ENCODE measurements at regions not wholly inside any gene's neighbourhood (a gene's known extent, or its start where the extent isn't known, plus 50 kb on each side); places are given as distances from the start of the nearest gene placed in this dataset.
A peak's percentile ranks its signal among the peaks of the same experiment; 100 is the strongest.

DNA sequence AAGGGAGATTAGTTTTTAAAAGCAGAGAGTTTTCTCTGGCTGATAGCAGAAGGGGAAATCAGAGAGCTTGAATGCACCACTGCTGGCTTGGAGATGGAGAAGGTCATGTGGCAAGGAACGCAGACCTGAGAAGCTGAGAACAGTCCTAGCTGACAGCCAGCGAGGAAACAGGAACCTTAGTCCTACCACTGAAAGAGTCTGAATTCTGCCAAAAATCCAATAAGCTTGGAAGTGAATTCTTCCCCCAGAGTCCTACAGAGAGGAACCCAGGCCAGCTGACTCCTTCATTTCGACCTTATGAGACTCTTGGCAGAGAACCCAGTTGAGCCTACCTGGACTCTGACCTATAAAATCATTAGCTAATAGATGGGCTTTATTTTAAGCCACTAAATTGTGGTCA, 371.9 kb upstream of the TNP1 start:
- no peak overlapping the region for H3K4me3 ChIP-seq (replicated peaks; ENCODE audit: low read depth, low read length)
- TF ChIP-seq, protein P1, sequence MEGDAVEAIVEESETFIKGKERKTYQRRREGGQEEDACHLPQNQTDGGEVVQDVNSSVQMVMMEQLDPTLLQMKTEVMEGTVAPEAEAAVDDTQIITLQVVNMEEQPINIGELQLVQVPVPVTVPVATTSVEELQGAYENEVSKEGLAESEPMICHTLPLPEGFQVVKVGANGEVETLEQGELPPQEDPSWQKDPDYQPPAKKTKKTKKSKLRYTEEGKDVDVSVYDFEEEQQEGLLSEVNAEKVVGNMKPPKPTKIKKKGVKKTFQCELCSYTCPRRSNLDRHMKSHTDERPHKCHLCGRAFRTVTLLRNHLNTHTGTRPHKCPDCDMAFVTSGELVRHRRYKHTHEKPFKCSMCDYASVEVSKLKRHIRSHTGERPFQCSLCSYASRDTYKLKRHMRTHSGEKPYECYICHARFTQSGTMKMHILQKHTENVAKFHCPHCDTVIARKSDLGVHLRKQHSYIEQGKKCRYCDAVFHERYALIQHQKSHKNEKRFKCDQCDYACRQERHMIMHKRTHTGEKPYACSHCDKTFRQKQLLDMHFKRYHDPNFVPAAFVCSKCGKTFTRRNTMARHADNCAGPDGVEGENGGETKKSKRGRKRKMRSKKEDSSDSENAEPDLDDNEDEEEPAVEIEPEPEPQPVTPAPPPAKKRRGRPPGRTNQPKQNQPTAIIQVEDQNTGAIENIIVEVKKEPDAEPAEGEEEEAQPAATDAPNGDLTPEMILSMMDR (IDR thresholded peaks at IDR 0.05; ENCODE audit: low read length, missing control alignments) = no peak
- no peak for DNase-seq (ENCODE audit: low read depth)

DNA sequence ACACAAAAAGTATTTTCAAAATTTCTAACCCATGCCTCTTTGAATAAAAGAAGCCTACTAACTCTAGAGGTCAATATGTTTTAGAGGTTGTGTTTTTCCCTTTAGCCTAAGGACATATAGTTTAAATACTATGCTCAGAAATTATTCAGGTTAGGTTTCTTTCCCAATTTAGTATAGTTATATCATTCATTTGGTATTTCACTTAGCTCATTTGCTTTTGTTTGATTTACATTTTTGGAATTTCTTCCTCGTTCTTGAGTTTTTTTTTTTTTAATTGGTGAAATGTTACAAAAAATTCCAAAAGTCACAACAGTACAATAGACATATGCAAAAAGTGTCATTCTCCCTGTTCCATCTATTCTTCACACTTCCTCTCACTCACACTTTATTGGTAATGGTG, 371.3 kb upstream of the TNP1 start:
- no peak overlapping the region for H3K4me3 ChIP-seq (replicated peaks; ENCODE audit: low read depth, low read length)
- TF ChIP-seq, protein P1 (IDR thresholded peaks at IDR 0.05; ENCODE audit: low read length, missing control alignments) = no peak
- DNase-seq (ENCODE audit: low read depth) = peak; percentile 18

DNA sequence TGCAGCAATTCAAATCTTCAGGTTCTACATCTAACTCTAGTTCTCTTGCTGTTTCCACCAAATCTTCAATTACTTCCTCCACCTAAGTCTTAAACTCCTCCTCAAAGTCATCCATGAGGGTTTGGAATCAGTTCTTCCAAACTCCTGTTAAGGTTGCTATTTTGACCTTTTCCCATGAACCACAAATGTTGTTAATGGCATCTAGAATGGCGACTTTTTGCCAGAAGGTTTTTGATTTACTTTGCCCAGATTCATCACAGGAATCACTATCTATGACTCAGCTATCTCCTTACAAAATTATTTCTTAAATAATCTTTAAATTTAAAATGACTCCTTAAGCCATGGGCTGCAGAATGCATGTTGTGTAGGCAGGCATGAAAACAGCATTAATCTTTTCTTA, 368.9 kb upstream of the TNP1 start:
- no peak for DNase-seq (ENCODE audit: low read depth)
- TF ChIP-seq, protein P1 (IDR thresholded peaks at IDR 0.05; ENCODE audit: low read length, missing control alignments) = no peak
- H3K4me3 ChIP-seq (replicated peaks; ENCODE audit: low read depth, low read length) = no peak overlapping the region

DNA sequence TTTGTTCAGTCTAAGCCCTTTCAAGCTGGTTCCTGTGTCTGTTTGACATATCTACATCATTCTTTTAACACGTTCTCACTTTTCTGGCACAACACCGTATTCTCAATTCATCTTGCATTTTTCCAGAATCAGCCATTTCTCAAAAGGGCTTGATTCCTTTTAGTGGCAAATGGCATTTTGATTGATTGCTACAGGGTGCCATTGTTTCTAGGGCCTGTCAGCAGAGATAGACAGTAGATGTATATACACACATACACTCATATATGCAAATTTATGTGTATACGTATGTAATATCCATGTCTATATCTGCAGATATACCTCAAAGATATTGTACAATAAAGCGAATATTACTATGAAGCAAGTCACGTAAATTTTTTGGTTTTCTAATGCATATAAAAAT, 367.9 kb upstream of the TNP1 start:
- DNase-seq (ENCODE audit: low read depth) = no peak
- TF ChIP-seq, protein P1 (IDR thresholded peaks at IDR 0.05; ENCODE audit: low read length, missing control alignments) = no peak
- H3K4me3 ChIP-seq (replicated peaks; ENCODE audit: low read depth, low read length) = no peak overlapping the region

DNA sequence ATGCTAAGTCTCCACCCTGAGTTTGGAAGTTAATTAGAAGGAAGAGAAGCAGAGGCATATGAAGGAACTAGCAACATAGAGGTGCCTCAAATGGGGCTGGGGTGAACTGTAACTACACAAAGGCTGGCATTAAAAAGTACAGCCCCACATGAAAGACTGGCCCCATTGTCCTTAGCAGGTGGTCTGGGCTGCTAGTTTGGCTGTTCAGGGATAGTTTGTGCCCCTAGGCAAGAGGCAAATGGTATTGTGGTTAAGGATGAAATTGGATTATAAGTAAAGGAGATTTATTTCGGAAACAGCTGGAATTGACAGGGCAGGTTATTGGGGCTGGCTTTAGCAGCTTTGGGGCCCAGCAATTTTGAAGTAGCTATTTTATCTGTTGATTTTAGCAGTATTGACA, 365.7 kb upstream of the TNP1 start:
- TF ChIP-seq, protein P1 (IDR thresholded peaks at IDR 0.05; ENCODE audit: low read length, missing control alignments) = no peak
- H3K4me3 ChIP-seq (replicated peaks; ENCODE audit: low read depth, low read length) = no peak overlapping the region
- no peak for DNase-seq (ENCODE audit: low read depth)

DNA sequence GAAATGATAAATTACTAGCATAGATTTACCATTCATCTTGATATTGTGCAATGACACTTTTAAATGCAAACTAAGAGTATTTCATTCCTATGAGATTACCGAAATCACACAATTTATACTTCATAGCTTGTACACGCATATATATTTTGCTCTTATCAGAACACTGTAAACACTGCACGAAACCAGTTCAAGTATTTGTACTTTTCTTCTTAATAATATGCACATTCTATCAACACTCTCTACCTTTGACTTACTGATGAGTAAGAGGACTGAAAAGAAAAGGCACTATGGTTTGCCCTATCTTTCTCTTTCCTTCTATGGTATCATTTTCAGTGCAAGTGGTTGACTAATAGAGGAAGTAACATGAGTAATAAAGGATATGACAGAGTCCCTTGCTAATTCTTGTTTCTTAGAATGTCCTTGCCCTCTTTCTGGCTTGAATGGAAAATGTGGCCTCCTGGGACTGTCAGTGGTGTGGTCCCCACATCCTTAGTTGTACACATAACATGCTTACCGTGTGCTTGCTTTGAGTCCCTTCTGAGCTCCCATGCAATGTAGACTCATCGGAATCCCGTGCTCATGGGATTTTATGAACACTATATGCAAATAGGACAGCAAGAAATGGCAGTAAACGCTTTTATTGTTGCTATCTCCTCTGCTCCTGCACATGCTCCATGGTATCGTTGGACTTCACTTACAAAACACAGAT, 363.5 kb upstream of the TNP1 start:
- TF ChIP-seq, protein P1 (IDR thresholded peaks at IDR 0.05; ENCODE audit: low read length, missing control alignments) = no peak
- H3K4me3 ChIP-seq (replicated peaks; ENCODE audit: low read depth, low read length) = no peak overlapping the region
- peak; percentile 95 for DNase-seq (ENCODE audit: low read depth)

DNA sequence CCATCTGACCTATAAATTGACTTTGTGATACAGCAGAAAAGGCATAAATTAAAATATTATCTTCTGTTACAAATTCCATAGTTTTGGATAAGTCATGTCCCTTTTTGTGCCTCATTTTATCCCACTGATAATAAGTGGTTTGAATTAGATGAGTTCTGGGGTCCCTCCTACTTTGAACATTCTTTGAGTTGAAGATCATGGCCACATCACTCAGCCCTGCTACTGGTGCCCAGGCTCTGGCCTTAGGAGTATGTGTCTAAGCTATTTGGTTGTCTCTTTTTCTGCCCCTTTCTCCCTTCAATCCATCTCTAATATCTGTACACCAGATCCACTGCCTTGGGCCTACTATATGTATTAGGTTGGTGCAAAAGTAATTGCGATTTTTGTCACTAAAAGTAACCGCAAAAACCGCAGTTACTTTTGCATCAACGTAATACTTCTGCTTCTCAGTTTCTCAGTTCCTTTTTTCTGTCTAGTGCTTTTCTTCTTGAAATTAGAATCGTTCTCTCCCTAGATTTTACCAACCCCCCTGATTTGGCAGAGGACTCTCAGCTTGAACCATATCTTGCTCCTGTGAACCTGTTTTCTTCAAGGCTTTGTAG, 362.5 kb upstream of the TNP1 start:
- no peak for DNase-seq (ENCODE audit: low read depth)
- TF ChIP-seq, protein P1 (IDR thresholded peaks at IDR 0.05; ENCODE audit: low read length, missing control alignments) = no peak
- H3K4me3 ChIP-seq (replicated peaks; ENCODE audit: low read depth, low read length) = no peak overlapping the region

Data from fibroblast of pulmonary artery (primary cell).